H1 (cell line): ENCODE measurements at regions not wholly inside any gene's neighbourhood (a gene's known extent, or its start where the extent isn't known, plus 50 kb on each side); places are given as distances from the start of the nearest gene placed in this dataset.

Experiments
- CTCF ChIA-PET: fragments of 300-600 bp; sonication (Branson Sonifier 250); formaldehyde crosslinking; loops from one replicate; lab custom pipeline; 2021; ENCODE audit not compliant: partially characterized antibody; lab: Charles Lee
- POLR2A ChIA-PET: fragments of 300-600 bp; sonication (Branson Sonifier 250); formaldehyde crosslinking; loops from one replicate; lab custom pipeline; 2021; ENCODE audit warnings: inconsistent platforms; ENCODE audit not compliant: partially characterized antibody; lab: Charles Lee
- DNase-seq, 2 experiments: peaks; one replicate each; pipeline versions ENCODE4 v3.0.0 to v3.0.0-alpha.2; 2010 to 2022; ENCODE audit warnings: low spot score in 2 of 2, low read depth in 1 of 2, mixed read lengths in 1 of 2
- FAIRE-seq: peaks from 2 replicates; lab custom pipeline; 2011; peaks lifted over from hg19 to GRCh38; lab: Jason Lieb, UNC
- H2AFZ ChIP-seq: 2 replicates; pipeline ENCODE4 v1.8.1; 2012; ENCODE audit warnings: low read length, inconsistent platforms
- H2AK5ac ChIP-seq: 2 replicates; pipeline ENCODE4 v1.6.1; 2013; ENCODE audit warnings: low read depth, low read length
- H2BK120ac ChIP-seq: replicated peaks from 2 replicates; pipeline ENCODE3; 2013; ENCODE audit warnings: low read depth, low read length, inconsistent platforms
- H2BK12ac ChIP-seq: 2 replicates; pipeline ENCODE4 v1.6.1; 2013; ENCODE audit warnings: low read depth, low read length
- H2BK15ac ChIP-seq: 2 replicates; pipeline ENCODE4 v1.6.1; 2013; ENCODE audit warnings: low read length
- H2BK20ac ChIP-seq: 2 replicates; pipeline ENCODE4 v1.6.1; 2013; ENCODE audit warnings: low read length
- H2BK5ac ChIP-seq: 2 replicates; pipeline ENCODE4 v1.6.1; 2013; ENCODE audit warnings: low read depth, low read length
- H3K14ac ChIP-seq: 2 replicates; pipeline ENCODE4 v1.6.1; 2013; ENCODE audit warnings: inconsistent platforms; ENCODE audit not compliant: insufficient read length
- H3K18ac ChIP-seq: 2 replicates; pipeline ENCODE4 v1.6.1; 2013; ENCODE audit warnings: low read length; ENCODE audit errors: extremely low read depth
- H3K23ac ChIP-seq: 2 replicates; pipeline ENCODE4 v1.6.1; 2013; ENCODE audit warnings: inconsistent platforms; ENCODE audit not compliant: insufficient read length
- H3K23me2 ChIP-seq: 2 replicates; pipeline ENCODE4 v1.6.1; 2013; ENCODE audit warnings: low read depth, low read length
- H3K27ac ChIP-seq: 2 replicates; pipeline ENCODE4 v1.6.1; 2011; ENCODE audit warnings: low read depth, low read length, inconsistent platforms
- H3K27me3 ChIP-seq, 4 experiments: replicated peaks in 1 of 4; 1 replicate in 1 of 4; 2 replicates in 3 of 4; pipeline versions ENCODE4 v1.6.1 to v1.8.1; 2011 to 2013; ENCODE audit warnings: low read length in 3 of 4, mild to moderate bottlenecking in 3 of 4, inconsistent platforms in 2 of 4, mixed read lengths in 2 of 4, moderate library complexity in 1 of 4; ENCODE audit not compliant: control insufficient read depth in 3 of 4, insufficient read depth in 3 of 4; ENCODE audit errors: extremely low read depth in 1 of 4
- H3K36me3 ChIP-seq, 4 experiments: 2 replicates each; pipeline versions ENCODE4 v1.6.1 to v1.8.1; 2011 to 2013; ENCODE audit warnings: mild to moderate bottlenecking in 4 of 4, low read length in 3 of 4, moderate library complexity in 2 of 4, control low read depth in 1 of 4, inconsistent platforms in 1 of 4; ENCODE audit not compliant: insufficient read depth in 4 of 4, control insufficient read depth in 2 of 4
- H3K4ac ChIP-seq: replicated peaks from 2 replicates; pipeline ENCODE3; 2013; ENCODE audit warnings: low read length, low read depth, mixed read lengths, inconsistent platforms; ENCODE audit not compliant: insufficient read length
- H3K4me1 ChIP-seq, 4 experiments: replicated peaks in 1 of 4; 1 replicate in 1 of 4; 2 replicates in 3 of 4; pipeline versions ENCODE4 v1.6.1 to v1.8.1; 2011 to 2013; ENCODE audit warnings: low read length in 3 of 4, inconsistent platforms in 2 of 4, mixed read lengths in 1 of 4; ENCODE audit not compliant: insufficient read depth in 4 of 4, control insufficient read depth in 3 of 4
- H3K4me2 ChIP-seq, 2 experiments: 2 replicates each; pipeline versions ENCODE4 v1.6.1 to v1.8.1; 2011 to 2013; ENCODE audit warnings: low read depth in 2 of 2, low read length in 2 of 2, control low read depth in 1 of 2, inconsistent platforms in 1 of 2, mild to moderate bottlenecking in 1 of 2; ENCODE audit not compliant: insufficient read depth in 1 of 2
- H3K4me3 ChIP-seq, 4 experiments: fragments of 200-600, 300-600 bp in 1 of 4; sonication (generic), shearing (Covaris generic), sonication (Bioruptor Twin) in 1 of 4; 2 replicates each; pipeline versions ENCODE4 v1.5.1 to v1.8.1; 2011 to 2016; ENCODE audit warnings: low read length in 4 of 4, low read depth in 3 of 4, control low read depth in 2 of 4, inconsistent platforms in 2 of 4, mild to moderate bottlenecking in 2 of 4, mixed read lengths in 1 of 4, moderate library complexity in 1 of 4; ENCODE audit not compliant: insufficient read depth in 2 of 4; ENCODE audit errors: extremely low read depth in 1 of 4
- H3K56ac ChIP-seq: replicated peaks from 2 replicates; pipeline ENCODE3; 2013; ENCODE audit warnings: low read depth, mild to moderate bottlenecking, mixed read lengths, low read length, inconsistent platforms; ENCODE audit not compliant: insufficient read length
- H3K79me1 ChIP-seq: 2 replicates; pipeline ENCODE4 v1.6.1; 2013; ENCODE audit warnings: low read depth, low read length, control low read depth
- H3K79me2 ChIP-seq, 2 experiments: 2 replicates each; pipeline versions ENCODE4 v1.6.1 to v1.8.1; 2012 to 2013; ENCODE audit warnings: low read length in 2 of 2, mild to moderate bottlenecking in 2 of 2, inconsistent platforms in 1 of 2; ENCODE audit not compliant: insufficient read depth in 2 of 2, control insufficient read depth in 1 of 2
- H3K9ac ChIP-seq, 4 experiments: replicated peaks in 1 of 4; 1 replicate in 1 of 4; 2 replicates in 3 of 4; pipeline versions ENCODE4 v1.6.1 to v1.8.1; 2011 to 2013; ENCODE audit warnings: low read depth in 3 of 4, low read length in 3 of 4, control low read depth in 2 of 4, mild to moderate bottlenecking in 2 of 4, moderate library complexity in 2 of 4, inconsistent platforms in 1 of 4; ENCODE audit errors: extremely low read depth in 1 of 4
- H3K9me3 ChIP-seq, 2 experiments: 2 replicates each; pipeline versions ENCODE4 v1.6.1 to v1.8.1; 2012 to 2013; ENCODE audit warnings: mild to moderate bottlenecking in 2 of 2, moderate library complexity in 2 of 2, control low read depth in 1 of 2, inconsistent platforms in 1 of 2, low read depth in 1 of 2, low read length in 1 of 2, mixed read lengths in 1 of 2; ENCODE audit not compliant: insufficient read depth in 2 of 2
- H4K20me1 ChIP-seq, 2 experiments: replicated peaks in 1 of 2; 2 replicates each; pipeline versions ENCODE3 to v1.8.1; 2011 to 2013; ENCODE audit warnings: inconsistent platforms in 2 of 2, low read length in 2 of 2, mild to moderate bottlenecking in 1 of 2; ENCODE audit not compliant: insufficient read depth in 2 of 2, control insufficient read depth in 1 of 2
- H4K5ac ChIP-seq: 2 replicates; pipeline ENCODE4 v1.6.1; 2013; ENCODE audit warnings: low read length, low read depth, mixed read lengths, inconsistent platforms; ENCODE audit not compliant: insufficient read length
- H4K8ac ChIP-seq: 2 replicates; pipeline ENCODE4 v1.8.0; 2013; ENCODE audit warnings: mild to moderate bottlenecking, moderate library complexity, low read length, inconsistent platforms; ENCODE audit not compliant: insufficient read depth; ENCODE audit errors: extremely low read depth
- H4K91ac ChIP-seq: replicated peaks from 2 replicates; pipeline ENCODE3; 2013; ENCODE audit warnings: low read length, mixed read lengths, inconsistent platforms; ENCODE audit not compliant: insufficient read length
- ATF2 ChIP-seq: IDR thresholded peaks from 2 replicates; pipeline ENCODE4 v1.6.1; 2012; ENCODE audit warnings: low read length, inconsistent platforms
- BACH1 ChIP-seq: IDR thresholded peaks from 2 replicates; pipeline ENCODE4 v1.6.1; 2012; ENCODE audit warnings: low read length, improper control_type of control experiment
- BRCA1 ChIP-seq: IDR thresholded peaks from 2 replicates; pipeline ENCODE4 v1.6.1; 2012; ENCODE audit warnings: low read depth, low read length, improper control_type of control experiment
- CBX8 ChIP-seq: fragments of 300-800, 300-1000 bp; sonication (generic); IDR thresholded peaks from 2 replicates; pipeline ENCODE4 v1.7.1; 2016; ENCODE audit warnings: low read depth, low read length, borderline replicate concordance
- CHD1 ChIP-seq: IDR thresholded peaks from 2 replicates; pipeline ENCODE4 v1.6.1; 2012; ENCODE audit warnings: low read depth, low read length, improper control_type of control experiment
- CREB1 ChIP-seq: IDR thresholded peaks from 2 replicates; pipeline ENCODE4 v1.6.1; 2012; ENCODE audit warnings: inconsistent platforms
- EZH2 ChIP-seq: fragments of 200-600 bp; sonication (generic); IDR thresholded peaks from 2 replicates; pipeline ENCODE4 v1.7.1; 2012; ENCODE audit warnings: low read depth, mild to moderate bottlenecking, moderate library complexity, low read length, inconsistent platforms; ENCODE audit not compliant: severe bottlenecking
- HDAC6 ChIP-seq: IDR thresholded peaks from one replicate; pipeline ENCODE4 v1.7.1; 2012; ENCODE audit warnings: low read depth, mild to moderate bottlenecking, inconsistent platforms, low read length, moderate library complexity
- JUND ChIP-seq: IDR thresholded peaks from 2 replicates; pipeline ENCODE4 v1.6.1; 2011; ENCODE audit warnings: mild to moderate bottlenecking, improper control_type of control experiment, low read length
- POLR2A ChIP-seq, 2 experiments: IDR thresholded peaks; 1 replicate in 1 of 2; 2 replicates in 1 of 2; pipeline ENCODE4 v1.6.1; 2011; ENCODE audit warnings: low read depth in 2 of 2, low read length in 2 of 2, mild to moderate bottlenecking in 2 of 2; ENCODE audit errors: control extremely low read depth in 1 of 2
- RAD21 ChIP-seq, 2 experiments: IDR thresholded peaks in 1 of 2; conservative IDR thresholded peaks in 1 of 2; 2 replicates each; pipeline ENCODE4 v1.6.1; 2011; ENCODE audit warnings: low read depth in 2 of 2, low read length in 2 of 2, improper control_type of control experiment in 1 of 2, inconsistent platforms in 1 of 2, mild to moderate bottlenecking in 1 of 2, moderate library complexity in 1 of 2
- SIN3A ChIP-seq, 2 experiments: IDR thresholded peaks in 1 of 2; conservative IDR thresholded peaks in 1 of 2; 2 replicates each; pipeline ENCODE4 v1.6.1; 2011 to 2012; ENCODE audit warnings: low read length in 2 of 2, improper control_type of control experiment in 1 of 2, low read depth in 1 of 2, mild to moderate bottlenecking in 1 of 2
- SP1 ChIP-seq: IDR thresholded peaks from 2 replicates; pipeline ENCODE4 v1.6.1; 2011; ENCODE audit warnings: low read depth, low read length
- TAF1 ChIP-seq: IDR thresholded peaks from 2 replicates; pipeline ENCODE4 v1.6.1; 2011; ENCODE audit warnings: mild to moderate bottlenecking, low read depth, low read length
- WGBS, 2 experiments: shearing (Covaris generic) in 1 of 2; methylation state at CpG; one replicate each; pipeline versions ENCODE4 v1.1.6 to v1.1.7; 2013 to 2015; ENCODE audit warnings: low lambda C conversion rate in 2 of 2, mixed read lengths in 2 of 2, inconsistent platforms in 1 of 2, low coverage in 1 of 2, missing lambda C conversion rate in 1 of 2; ENCODE audit not compliant: insufficient replicate concordance in 2 of 2, insufficient coverage in 1 of 2, insufficient read length in 1 of 2; ENCODE audit errors: extremely low coverage in 1 of 2, missing lambda C conversion rate in 1 of 2; 5-methylcytosine and 5-hydroxymethylcytosine counted together

GRCh38 chr9:36463467-36463866 lies 63.4 kb upstream of the RNF38 start:
- H2AFZ ChIP-seq: no peak overlapping the region
- no peak overlapping the region for H3K18ac ChIP-seq
- no peak overlapping the region for H2AK5ac ChIP-seq
- no peaks in the 10 kb centered on the region for H3K79me1 ChIP-seq
- POLR2A ChIA-PET: interaction anchor here (1.1 kb wide), 1 partner anchor 24 kb away, joined by 5 read pairs; no protein-coding TSS in a partner anchor
- peaks cover 11 to 80% of the 10 kb centered on the region in 2 experiments; a peak in 3 of 4 replicates for H3K79me2 ChIP-seq
- H2BK20ac ChIP-seq: no peak overlapping the region
- no peak overlapping the region for H4K91ac ChIP-seq
- no peak overlapping the region for H2BK5ac ChIP-seq
- no peak overlapping the region for H3K9ac ChIP-seq
- 85% methylated on average over 2 of the region's 2 CpGs; no CpG with 5 or more reads in 1 of the 2 experiments for WGBS, 2 experiments
- no peak overlapping the region for H2BK12ac ChIP-seq
- CTCF ChIA-PET: interaction anchor here (0.6 to 2.5 kb wide), 5 partner anchors 13 to 56 kb away, joined by 3 to 12 read pairs (median 3); no protein-coding TSS in a partner anchor
- H3K23me2 ChIP-seq: no peaks in the 10 kb centered on the region
- H3K27me3 ChIP-seq: no peaks in the 10 kb centered on the region
- H3K36me3 ChIP-seq: peaks cover 0 to 7% (median 0%) of the 10 kb centered on the region in 4 experiments; a peak in 2 of 8 replicates
- H3K27ac ChIP-seq: no peak overlapping the region
- no peak overlapping the region for H2BK120ac ChIP-seq
- H3K4me3 ChIP-seq: no peak overlapping the region
- H2BK15ac ChIP-seq: no peak overlapping the region
- H4K8ac ChIP-seq: no peak overlapping the region
- DNase-seq (no peak), FAIRE-seq (no peak)
- no peak overlapping the region for H3K14ac ChIP-seq
- H4K20me1 ChIP-seq: peaks cover 0 to 7% of the 10 kb centered on the region in 2 experiments
- H3K56ac ChIP-seq: no peak overlapping the region
- H3K23ac ChIP-seq: no peak overlapping the region
- H4K5ac ChIP-seq: no peak overlapping the region
- no peaks in the 10 kb centered on the region for H3K4me1 ChIP-seq
- H3K4me2 ChIP-seq: no peak overlapping the region
- H3K9me3 ChIP-seq: no peaks in the 10 kb centered on the region
- H3K4ac ChIP-seq: no peak overlapping the region
- TF ChIP-seq BRCA1 (no peak), RAD21 (IDR thresholded peaks at IDR 0.05 in 1 of 2, conservative IDR thresholded peaks at IDR 0.05 in 1 of 2; ENCODE audit: low read depth in 2 of 2, low read length in 2 of 2) (no peak), TAF1 (no peak), ATF2 (no peak), SP1 (no peak), SIN3A (conservative IDR thresholded peaks at IDR 0.05 in 1 of 2, IDR thresholded peaks at IDR 0.05 in 1 of 2; ENCODE audit: low read depth in 1 of 2, low read length in 2 of 2) (no peak), BACH1 (no peak), CBX8 (no peak), HDAC6 (no peak), POLR2A (IDR thresholded peaks at IDR 0.05; ENCODE audit: control extremely low read depth in 1 of 2, low read depth in 2 of 2, low read length in 2 of 2) (no peak), EZH2 (no peak), CREB1 (no peak), CHD1 (no peak), JUND (no peak)
